Small intestine (tissue), 7 donors: ENCODE measurements at regions not wholly inside any gene's neighbourhood (a gene's known extent, or its start where the extent isn't known, plus 50 kb on each side); places are given as distances from the start of the nearest gene placed in this dataset.
A peak's percentile ranks its signal among the peaks of the same experiment; 100 is the strongest.
"Not testable (repeated sequence)": the region's sequence is repeated elsewhere in the genome, so short reads cannot be mapped to it uniquely, and the experiment has no call there.

Experiments used
- DNase-seq, 2 donors: peaks; one replicate each; pipeline versions ENCODE4 v3.0.0 to v3.0.0-alpha.2; 2013
- FAIRE-seq: peaks from 2 replicates; lab custom pipeline; 2012; peaks lifted over from hg19 to GRCh38; lab: Jason Lieb, UNC
- H3K27ac ChIP-seq, 3 donors: one replicate each; pipeline ENCODE4 v1.5.1; 2013; ENCODE audit warnings: low read length in 2 of 3, mild to moderate bottlenecking in 2 of 3, control low read depth in 1 of 3, inconsistent platforms in 1 of 3, low read depth in 1 of 3, moderate library complexity in 1 of 3
- H3K27me3 ChIP-seq, 3 donors: one replicate each; pipeline ENCODE4 v1.6.1; 2013; ENCODE audit warnings: low read length in 3 of 3, inconsistent platforms in 1 of 3; ENCODE audit not compliant: control insufficient read depth in 3 of 3, insufficient read depth in 3 of 3
- H3K36me3 ChIP-seq, 3 donors: one replicate each; pipeline ENCODE4 v1.6.1; 2013; ENCODE audit warnings: low read length in 3 of 3, inconsistent platforms in 1 of 3, low read depth in 1 of 3, mild to moderate bottlenecking in 1 of 3, moderate library complexity in 1 of 3; ENCODE audit not compliant: control insufficient read depth in 3 of 3, insufficient read depth in 2 of 3
- H3K4me1 ChIP-seq, 3 donors: one replicate each; pipeline ENCODE4 v1.6.1; 2013; ENCODE audit warnings: low read length in 2 of 3, inconsistent platforms in 1 of 3, low read depth in 1 of 3, mild to moderate bottlenecking in 1 of 3, moderate library complexity in 1 of 3; ENCODE audit not compliant: control insufficient read depth in 3 of 3, insufficient read depth in 2 of 3
- H3K4me3 ChIP-seq, 3 donors: one replicate each; pipeline ENCODE4 v1.5.1; 2013; ENCODE audit warnings: low read length in 3 of 3, control low read depth in 1 of 3, inconsistent platforms in 1 of 3, low read depth in 1 of 3, mild to moderate bottlenecking in 1 of 3, moderate library complexity in 1 of 3
- H3K9me3 ChIP-seq, 2 donors: one replicate each; pipeline ENCODE4 v1.6.1; 2013; ENCODE audit warnings: low read depth in 1 of 2, low read length in 1 of 2; ENCODE audit not compliant: control insufficient read depth in 2 of 2, insufficient read depth in 1 of 2
- WGBS, 3 donors: extraction: QIAGEN DNeasy Blood & Tissue Kit; methylation state at CpG; one replicate each; pipeline ENCODE4 v1.1.7; 2013; 5-methylcytosine and 5-hydroxymethylcytosine counted together
- donor health status: healthy with polysubstance abuse.
- donor health status: control.
- donor health status: control.
- donor health status: Bipolar disorder and iron deficiency.
- donor health status: healthy.

GRCh38 chr2:55776966-55777365, 83.3 kb upstream of the PNPT1 start:
- DNase-seq (no peak), FAIRE-seq (no peak)
- no peaks in the 10 kb centered on the region for H3K4me1 ChIP-seq
- no peaks in the 10 kb centered on the region for H3K9me3 ChIP-seq
- no peak overlapping the region for H3K27ac ChIP-seq
- 79 to 91% (median 83%) methylated on average over 3 of the region's 3 CpGs for WGBS, 3 donors
- no peaks in the 10 kb centered on the region for H3K36me3 ChIP-seq
- no peaks in the 10 kb centered on the region for H3K27me3 ChIP-seq
- H3K4me3 ChIP-seq, result no peak overlapping the region

- H3K4me1 ChIP-seq, result no peaks in the 10 kb centered on the region
- H3K36me3 ChIP-seq, result no peaks in the 10 kb centered on the region
- 85 to 93% (median 92%) methylated on average over 2 of the region's 2 CpGs for WGBS, 3 donors
- H3K4me3 ChIP-seq, result no peak overlapping the region
- H3K27me3 ChIP-seq, result no peaks in the 10 kb centered on the region
- FAIRE-seq (no peak), DNase-seq (no peak)
- no peaks in the 10 kb centered on the region for H3K9me3 ChIP-seq
- H3K27ac ChIP-seq, result no peak overlapping the region
Measured at GRCh38 chr2:55776479-55776878, 82.8 kb upstream of the PNPT1 start.

GRCh38 chr2:55775828-55776227, 82.2 kb upstream of the PNPT1 start:
- Histone ChIP-seq H3K27me3 (no peaks in the 10 kb centered on the region), H3K27ac (no peak overlapping the region), H3K36me3 (no peaks in the 10 kb centered on the region), H3K4me3 (no peak overlapping the region), H3K4me1 (no peaks in the 10 kb centered on the region), H3K9me3 (no peaks in the 10 kb centered on the region)
- DNase-seq (no peak), FAIRE-seq (no peak)
- WGBS, 3 donors, result 66 to 85% (median 72%) methylated on average over 4 of the region's 4 CpGs

- not testable (repeated sequence) for H3K4me3 ChIP-seq, H3K9me3 ChIP-seq, FAIRE-seq, DNase-seq, H3K36me3 ChIP-seq, H3K27me3 ChIP-seq, H3K4me1 ChIP-seq, H3K27ac ChIP-seq
- WGBS, 3 donors, result 95 to 100% (median 96%) methylated on average over 2 to 23 of the region's 31 CpGs
Measured at GRCh38 chr2:55773651-55774050, 80.0 kb upstream of the PNPT1 start.

GRCh38 chr2:55772109-55772980, 78.7 kb upstream of the PNPT1 start:
- 67 to 77% (median 69%) methylated on average over 7 of the region's 7 CpGs for WGBS, 3 donors
- no peaks in the 10 kb centered on the region for H3K4me1 ChIP-seq
- FAIRE-seq (no peak), DNase-seq (no peak)
- no peak overlapping the region for H3K4me3 ChIP-seq
- no peaks in the 10 kb centered on the region for H3K36me3 ChIP-seq
- no peaks in the 10 kb centered on the region for H3K27me3 ChIP-seq
- no peaks in the 10 kb centered on the region for H3K9me3 ChIP-seq
- no peak overlapping the region for H3K27ac ChIP-seq

- peak; percentile 81 for FAIRE-seq
Measured at GRCh38 chr2:55771612-55772011, 78.0 kb upstream of the PNPT1 start.

GRCh38 chr2:55768991-55769390, 75.3 kb upstream of the PNPT1 start:
- Histone ChIP-seq H3K4me3 (no peak overlapping the region), H3K27ac (no peak overlapping the region), H3K27me3 (no peaks in the 10 kb centered on the region), H3K9me3 (no peaks in the 10 kb centered on the region), H3K36me3 (no peaks in the 10 kb centered on the region), H3K4me1 (no peaks in the 10 kb centered on the region)
- DNase-seq (no peak), FAIRE-seq (no peak)
- 45 to 55% (median 49%) methylated on average over 2 of the region's 2 CpGs for WGBS, 3 donors

More at GRCh38 chr2:55771612-55772011, 78.0 kb upstream of the PNPT1 start:
- Histone ChIP-seq H3K4me3 (no peak overlapping the region), H3K4me1 (no peaks in the 10 kb centered on the region), H3K9me3 (no peaks in the 10 kb centered on the region), H3K36me3 (no peaks in the 10 kb centered on the region), H3K27me3 (no peaks in the 10 kb centered on the region), H3K27ac (no peak overlapping the region)
- WGBS, 3 donors, result 9 to 21% (median 13%) methylated on average over 2 of the region's 2 CpGs
- DNase-seq, result peak; percentile 4 to 39

GRCh38 chr2:55766947-55767346, 73.3 kb upstream of the PNPT1 start:
- H3K4me1 ChIP-seq, result no peaks in the 10 kb centered on the region
- DNase-seq, result no peak
- H3K36me3 ChIP-seq, result no peaks in the 10 kb centered on the region
- H3K4me3 ChIP-seq, result no peak overlapping the region
- no peak overlapping the region for H3K27ac ChIP-seq
- FAIRE-seq, result no peak
- H3K9me3 ChIP-seq, result no peaks in the 10 kb centered on the region
- H3K27me3 ChIP-seq, result no peaks in the 10 kb centered on the region

- not testable (repeated sequence) for H3K4me1 ChIP-seq, H3K27me3 ChIP-seq, H3K9me3 ChIP-seq, H3K27ac ChIP-seq, H3K36me3 ChIP-seq, FAIRE-seq, DNase-seq, H3K4me3 ChIP-seq
- 77 to 94% (median 89%) methylated on average over 2 of the region's 2 CpGs for WGBS, 3 donors
Measured at GRCh38 chr2:55765708-55766107, 72.1 kb upstream of the PNPT1 start.
